GM12873 (cell line): ENCODE measurements at regions not wholly inside any gene's neighbourhood (a gene's known extent, or its start where the extent isn't known, plus 50 kb on each side); places are given as distances from the start of the nearest gene placed in this dataset.

Source experiments
- CTCF ChIP-seq: IDR thresholded peaks from 2 replicates; pipeline ENCODE4 v1.5.1; 2012; ENCODE audit warnings: low read depth, mild to moderate bottlenecking, moderate library complexity, low read length, control low read depth; ENCODE audit not compliant: insufficient read depth; ENCODE audit errors: missing control alignments

- TF ChIP-seq CTCF, result no peak
Measured at GRCh38 chr1:219826290-219826689, 102.1 kb downstream of the SLC30A10 start.

GRCh38 chr1:219825355-219825754 is 103.0 kb downstream of the SLC30A10 start:
- no peak for TF ChIP-seq CTCF

GRCh38 chr1:219824338-219824737 is 104.0 kb downstream of the SLC30A10 start:
- TF ChIP-seq CTCF, result no peak

GRCh38 chr1:219820551-219820950 is 107.8 kb downstream of the SLC30A10 start:
- no peak for TF ChIP-seq CTCF

GRCh38 chr1:219817914-219818313 is 110.4 kb downstream of the SLC30A10 start:
- TF ChIP-seq CTCF, result no peak

GRCh38 chr1:219813294-219813693 is 115.1 kb downstream of the SLC30A10 start:
- no peak for TF ChIP-seq CTCF

GRCh38 chr1:219812491-219813203 is 115.7 kb downstream of the SLC30A10 start:
- peak; percentile 82 for TF ChIP-seq CTCF
